Endothelial cell of umbilical vein (primary cell): ENCODE measurements at regions not wholly inside any gene's neighbourhood (a gene's known extent, or its start where the extent isn't known, plus 50 kb on each side); places are given as distances from the start of the nearest gene placed in this dataset.

Experiments
- BruUV-seq: library from RNA; stranded (reverse); fragments of 400-500 nt; replicated peaks from 2 replicates; lab custom pipeline; 2021; lab: Mats Ljungman, UMichigan
- CTCF ChIA-PET: fragments of 300-600, 350-600 bp; sonication (Branson Sonifier 250); formaldehyde crosslinking; loops from one replicate; lab custom pipeline; 2021; ENCODE audit warnings: antibody characterized with exemption, inconsistent platforms; lab: Charles Lee
- POLR2A ChIA-PET: fragments of 300-600, 350-600 bp; sonication (Branson Sonifier 250); formaldehyde crosslinking; loops from one replicate; lab custom pipeline; 2021; ENCODE audit warnings: antibody characterized with exemption, inconsistent platforms; lab: Charles Lee
- DNase-seq: peaks from one replicate; pipeline ENCODE4 v3.0.0-alpha.2; 2011; ENCODE audit warnings: low read depth, low spot score
- FAIRE-seq: peaks from 2 replicates; lab custom pipeline; 2011; peaks lifted over from hg19 to GRCh38; lab: Jason Lieb, UNC
- H2AFZ ChIP-seq: 2 replicates; pipeline ENCODE4 v1.6.0; 2012; ENCODE audit warnings: low read depth, low read length, control low read depth, inconsistent platforms
- H3K27ac ChIP-seq: 2 replicates; pipeline ENCODE4 v1.5.1; 2011; ENCODE audit warnings: low read depth, mild to moderate bottlenecking, control low read depth, low read length, moderate library complexity; ENCODE audit not compliant: insufficient read depth
- H3K27me3 ChIP-seq, 2 experiments: 2 replicates each; pipeline versions ENCODE4 v1.6.0 to v1.6.1; 2011; ENCODE audit warnings: low read length in 2 of 2, mixed read lengths in 1 of 2; ENCODE audit not compliant: control insufficient read depth in 2 of 2, insufficient read depth in 2 of 2
- H3K36me3 ChIP-seq, 2 experiments: 2 replicates in 1 of 2; 3 replicates in 1 of 2; pipeline ENCODE4 v1.5.1; 2011; ENCODE audit warnings: low read length in 2 of 2, mild to moderate bottlenecking in 1 of 2, moderate library complexity in 1 of 2; ENCODE audit not compliant: control insufficient read depth in 2 of 2, insufficient read depth in 2 of 2; ENCODE audit errors: extremely low read depth in 1 of 2
- H3K4me1 ChIP-seq: 3 replicates; pipeline ENCODE4 v1.5.1; 2011; ENCODE audit warnings: mild to moderate bottlenecking, low read length; ENCODE audit not compliant: control insufficient read depth, insufficient read depth; ENCODE audit errors: extremely low read depth
- H3K4me2 ChIP-seq: 2 replicates; pipeline ENCODE4 v1.6.1; 2011; ENCODE audit warnings: low read length, control low read depth, mixed read lengths; ENCODE audit not compliant: insufficient read depth
- H3K4me3 ChIP-seq, 3 experiments: fragments of 200-600 bp in 1 of 3; sonication (generic), shearing (Covaris generic) in 1 of 3; replicated peaks in 1 of 3; 2 replicates each; pipeline ENCODE4 v1.5.1; 2011 to 2016; ENCODE audit warnings: control low read depth in 3 of 3, low read length in 3 of 3, mild to moderate bottlenecking in 2 of 3, inconsistent platforms in 1 of 3, low read depth in 1 of 3, moderate library complexity in 1 of 3; ENCODE audit not compliant: insufficient read depth in 1 of 3
- H3K79me2 ChIP-seq: 2 replicates; pipeline ENCODE4 v1.6.0; 2012; ENCODE audit warnings: low read length, inconsistent platforms; ENCODE audit not compliant: control insufficient read depth, insufficient read depth
- H3K9ac ChIP-seq: replicated peaks from 2 replicates; pipeline ENCODE3; 2011; ENCODE audit warnings: low read length, control low read depth; ENCODE audit not compliant: insufficient read depth; ENCODE audit errors: extremely low read depth
- H3K9me1 ChIP-seq: replicated peaks from 3 replicates; pipeline ENCODE4 v1.6.0; 2011; ENCODE audit warnings: mild to moderate bottlenecking, low read length; ENCODE audit not compliant: control insufficient read depth, insufficient read depth; ENCODE audit errors: extremely low read depth
- H3K9me3 ChIP-seq: replicated peaks from 2 replicates; pipeline ENCODE4 v1.5.1; 2012; ENCODE audit warnings: low read length, inconsistent platforms; ENCODE audit not compliant: control insufficient read depth, insufficient read depth
- H4K20me1 ChIP-seq: replicated peaks from 2 replicates; pipeline ENCODE3; 2011; ENCODE audit warnings: mild to moderate bottlenecking, low read length; ENCODE audit not compliant: control insufficient read depth, insufficient read depth; ENCODE audit errors: extremely low read depth
- EZH2 ChIP-seq: IDR thresholded peaks from 2 replicates; pipeline ENCODE4 v1.6.1; 2012; ENCODE audit warnings: borderline replicate concordance, low read depth, mild to moderate bottlenecking, moderate library complexity, low read length, inconsistent platforms; ENCODE audit not compliant: severe bottlenecking
- FOS ChIP-seq: IDR thresholded peaks from 2 replicates; pipeline ENCODE4 v1.6.1; 2011; ENCODE audit warnings: mild to moderate bottlenecking, low read length, moderate library complexity, borderline replicate concordance; ENCODE audit not compliant: insufficient read depth
- GATA2 ChIP-seq: IDR thresholded peaks from 2 replicates; pipeline ENCODE4 v1.7.0; 2011; ENCODE audit warnings: low read depth, mild to moderate bottlenecking, moderate library complexity, mixed read lengths, low read length; ENCODE audit not compliant: insufficient read length, insufficient read depth
- JUN ChIP-seq: IDR thresholded peaks from 2 replicates; pipeline ENCODE4 v1.6.1; 2011; ENCODE audit warnings: borderline replicate concordance, low read depth; ENCODE audit not compliant: insufficient read length, insufficient read depth
- MYC ChIP-seq: IDR thresholded peaks from one replicate; pipeline ENCODE4 v1.6.1; 2011; ENCODE audit warnings: mild to moderate bottlenecking, low read depth, low read length
- POLR2A ChIP-seq: IDR thresholded peaks from 2 replicates; pipeline ENCODE4 v1.6.1; 2012; ENCODE audit warnings: low read depth, mild to moderate bottlenecking, control low read depth, low read length
- POLR2AphosphoS5 ChIP-seq: IDR thresholded peaks from 2 replicates; pipeline ENCODE4 v1.6.1; 2012; ENCODE audit warnings: low read depth, mild to moderate bottlenecking, control low read depth, low read length, moderate library complexity; ENCODE audit not compliant: insufficient read depth
- dilution Hi-C: fragments of 300-500 bp; cut with MboI; formaldehyde crosslinking; loops from one replicate; pipeline ENCODE4 v1.15.0; 2019; ENCODE audit warnings: low sequenced_read_pairs; ENCODE audit not compliant: extremely low pct_ligation_motif_present
- intact Hi-C: fragments of 100-400 bp; cut with micrococcal nuclease; formaldehyde crosslinking; loops from one replicate; pipeline ENCODE4 v1.10.0; 2022
- TF ChIP-seq, protein P1 (sequence below): IDR thresholded peaks from 2 replicates; pipeline ENCODE4 v1.6.1; 2011; ENCODE audit not compliant: insufficient read depth, insufficient read length
- TF ChIP-seq, protein P2 (sequence below), 2 donors: IDR thresholded peaks; 1 replicate in 1 of 2; 2 replicates in 1 of 2; pipeline ENCODE4 v1.5.1; 2011; ENCODE audit warnings: low read length in 2 of 2, mild to moderate bottlenecking in 2 of 2, moderate library complexity in 2 of 2, control low read depth in 1 of 2, inconsistent platforms in 1 of 2, low read depth in 1 of 2; ENCODE audit not compliant: insufficient read depth in 1 of 2; ENCODE audit errors: extremely low read depth in 1 of 2

- dilution Hi-C loops, result no loop called here
- Histone ChIP-seq H2AFZ (no peak overlapping the region), H3K79me2 (no peaks in the 10 kb centered on the region), H3K4me1 (no peaks in the 10 kb centered on the region), H3K4me3 (no peak overlapping the region), H3K36me3 (no peaks in the 10 kb centered on the region), H3K27ac (no peak overlapping the region), H4K20me1 (no peaks in the 10 kb centered on the region), H3K9me3 (peaks cover 3% of the 10 kb centered on the region), H3K4me2 (no peak overlapping the region), H3K9me1 (no peaks in the 10 kb centered on the region), H3K9ac (no peak overlapping the region), H3K27me3 (no peaks in the 10 kb centered on the region)
- CTCF ChIA-PET, result no interaction called here
- no peak for DNase-seq
- POLR2A ChIA-PET, result no interaction called here
- FAIRE-seq, result no peak
- TF ChIP-seq FOS, result no peak
- no peak for TF ChIP-seq EZH2
- TF ChIP-seq, protein P1, sequence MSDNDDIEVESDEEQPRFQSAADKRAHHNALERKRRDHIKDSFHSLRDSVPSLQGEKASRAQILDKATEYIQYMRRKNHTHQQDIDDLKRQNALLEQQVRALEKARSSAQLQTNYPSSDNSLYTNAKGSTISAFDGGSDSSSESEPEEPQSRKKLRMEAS, result no peak
- TF ChIP-seq POLR2A, result no peak
- no peak for TF ChIP-seq JUN
- TF ChIP-seq GATA2, result no peak
- TF ChIP-seq POLR2AphosphoS5, result no peak
- TF ChIP-seq, protein P2, sequence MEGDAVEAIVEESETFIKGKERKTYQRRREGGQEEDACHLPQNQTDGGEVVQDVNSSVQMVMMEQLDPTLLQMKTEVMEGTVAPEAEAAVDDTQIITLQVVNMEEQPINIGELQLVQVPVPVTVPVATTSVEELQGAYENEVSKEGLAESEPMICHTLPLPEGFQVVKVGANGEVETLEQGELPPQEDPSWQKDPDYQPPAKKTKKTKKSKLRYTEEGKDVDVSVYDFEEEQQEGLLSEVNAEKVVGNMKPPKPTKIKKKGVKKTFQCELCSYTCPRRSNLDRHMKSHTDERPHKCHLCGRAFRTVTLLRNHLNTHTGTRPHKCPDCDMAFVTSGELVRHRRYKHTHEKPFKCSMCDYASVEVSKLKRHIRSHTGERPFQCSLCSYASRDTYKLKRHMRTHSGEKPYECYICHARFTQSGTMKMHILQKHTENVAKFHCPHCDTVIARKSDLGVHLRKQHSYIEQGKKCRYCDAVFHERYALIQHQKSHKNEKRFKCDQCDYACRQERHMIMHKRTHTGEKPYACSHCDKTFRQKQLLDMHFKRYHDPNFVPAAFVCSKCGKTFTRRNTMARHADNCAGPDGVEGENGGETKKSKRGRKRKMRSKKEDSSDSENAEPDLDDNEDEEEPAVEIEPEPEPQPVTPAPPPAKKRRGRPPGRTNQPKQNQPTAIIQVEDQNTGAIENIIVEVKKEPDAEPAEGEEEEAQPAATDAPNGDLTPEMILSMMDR (IDR thresholded peaks at IDR 0.05; ENCODE audit: extremely low read depth in 1 of 2, insufficient read depth in 1 of 2, low read depth in 1 of 2, low read length in 2 of 2), result no peak
- no peak for TF ChIP-seq MYC
- intact Hi-C loops, result no loop called here
- BruUV-seq, result no TSS peak
Measured at GRCh38 chr6:14817074-14817473, 428.8 kb upstream of the JARID2 start.
